ENCODE measurements at regions not wholly inside any gene's neighbourhood (a gene's known extent, or its start where the extent isn't known, plus 50 kb on each side); places are given as distances from the start of the nearest gene placed in this dataset.

GRCh38 chr1:87915771-87916170, 587.1 kb downstream of the LMO4 start:
- Histone ChIP-seq H3K4me3 (replicated peaks; ENCODE audit: insufficient read depth, low read length) (no peak overlapping the region), H3K27ac (replicated peaks) (no peak overlapping the region), H3K27me3 (ENCODE audit: insufficient read depth, poor library complexity, severe bottlenecking) (peaks cover 4% of the 10 kb centered on the region)
- no peak for TF ChIP-seq GABPA (IDR thresholded peaks at IDR 0.05; ENCODE audit: low read depth)
- TF ChIP-seq REST (IDR thresholded peaks at IDR 0.05; ENCODE audit: insufficient replicate concordance, low read depth): no peak
- TF ChIP-seq CTCF (IDR thresholded peaks at IDR 0.05; ENCODE audit: insufficient read depth, low read length): no peak
- TF ChIP-seq POLR2AphosphoS5 (IDR thresholded peaks at IDR 0.05; ENCODE audit: low read depth): no peak
- TF ChIP-seq SPI1 (IDR thresholded peaks at IDR 0.05; ENCODE audit: borderline replicate concordance, low read depth): no peak
- no peak for DNase-seq (ENCODE audit: low read depth in 1 of 2, low spot score in 1 of 2)

GRCh38 chr1:87916965-87917364, 588.3 kb downstream of the LMO4 start:
- no peak for DNase-seq (ENCODE audit: low read depth in 1 of 2, low spot score in 1 of 2)
- Histone ChIP-seq H3K4me3 (replicated peaks; ENCODE audit: insufficient read depth, low read length) (no peak overlapping the region), H3K27ac (replicated peaks) (no peak overlapping the region), H3K27me3 (ENCODE audit: insufficient read depth, poor library complexity, severe bottlenecking) (peaks cover 4% of the 10 kb centered on the region)
- TF ChIP-seq CTCF (IDR thresholded peaks at IDR 0.05; ENCODE audit: insufficient read depth, low read length) (no peak), REST (IDR thresholded peaks at IDR 0.05; ENCODE audit: insufficient replicate concordance, low read depth) (no peak), GABPA (IDR thresholded peaks at IDR 0.05; ENCODE audit: low read depth) (no peak), SPI1 (IDR thresholded peaks at IDR 0.05; ENCODE audit: borderline replicate concordance, low read depth) (no peak), POLR2AphosphoS5 (IDR thresholded peaks at IDR 0.05; ENCODE audit: low read depth) (no peak)

- Histone ChIP-seq H3K4me3 (replicated peaks; ENCODE audit: insufficient read depth, low read length) (no peak overlapping the region), H3K27me3 (ENCODE audit: insufficient read depth, poor library complexity, severe bottlenecking) (peaks cover 6% of the 10 kb centered on the region), H3K27ac (replicated peaks) (no peak overlapping the region)
- no peak for TF ChIP-seq GABPA (IDR thresholded peaks at IDR 0.05; ENCODE audit: low read depth)
- TF ChIP-seq REST (IDR thresholded peaks at IDR 0.05; ENCODE audit: insufficient replicate concordance, low read depth): no peak
- TF ChIP-seq POLR2AphosphoS5 (IDR thresholded peaks at IDR 0.05; ENCODE audit: low read depth): no peak
- TF ChIP-seq SPI1 (IDR thresholded peaks at IDR 0.05; ENCODE audit: borderline replicate concordance, low read depth): no peak
- no peak for TF ChIP-seq CTCF (IDR thresholded peaks at IDR 0.05; ENCODE audit: insufficient read depth, low read length)
- DNase-seq (ENCODE audit: low read depth in 1 of 2, low spot score in 1 of 2): no peak
Measured at GRCh38 chr1:87918398-87918797, 589.7 kb downstream of the LMO4 start.

All from HL-60 (cell line).